HG03060 (cell line): ENCODE measurements at regions not wholly inside any gene's neighbourhood (a gene's known extent, or its start where the extent isn't known, plus 50 kb on each side); places are given as distances from the start of the nearest gene placed in this dataset.

Experiments
- ATAC-seq: cut with Tn5 transposase; IDR thresholded peaks from one replicate; pipeline ENCODE4 v1.9.1; 2021; ENCODE audit warnings: low read depth, moderate number of reproducible peaks; ENCODE audit not compliant: unreplicated experiment

GRCh38 chr3:168273917-168274316 is 178.2 kb upstream of the GOLIM4 start:
- ATAC-seq, result peak; percentile 72

GRCh38 chr3:168273036-168273435 is 177.3 kb upstream of the GOLIM4 start:
- no peak for ATAC-seq

GRCh38 chr3:168272343-168272985 is 176.7 kb upstream of the GOLIM4 start:
- no peak for ATAC-seq

- ATAC-seq, result no peak
Observed at GRCh38 chr3:168271932-168272331, 176.2 kb upstream of the GOLIM4 start.

- ATAC-seq, result no peak
Observed at GRCh38 chr3:168269001-168269400, 173.3 kb upstream of the GOLIM4 start.

GRCh38 chr3:168267179-168267578 is 171.5 kb upstream of the GOLIM4 start:
- ATAC-seq, result no peak

GRCh38 chr3:168266335-168266734 is 170.6 kb upstream of the GOLIM4 start:
- no peak for ATAC-seq

GRCh38 chr3:168262887-168263286 is 167.2 kb upstream of the GOLIM4 start:
- ATAC-seq, result no peak

GRCh38 chr3:168260859-168261258 is 165.1 kb upstream of the GOLIM4 start:
- ATAC-seq, result peak; percentile 72

- ATAC-seq, result peak; percentile 52
Observed at GRCh38 chr3:168251371-168251770, 155.6 kb upstream of the GOLIM4 start.

GRCh38 chr3:168250415-168250861 is 154.7 kb upstream of the GOLIM4 start:
- no peak for ATAC-seq

- peak; percentile 43 for ATAC-seq
Observed at GRCh38 chr3:168249550-168250414, 154.1 kb upstream of the GOLIM4 start.

GRCh38 chr3:168249205-168249549 is 153.5 kb upstream of the GOLIM4 start:
- no peak for ATAC-seq

GRCh38 chr3:168248383-168249204 is 152.9 kb upstream of the GOLIM4 start:
- no peak for ATAC-seq

GRCh38 chr3:168241156-168241555 is 145.4 kb upstream of the GOLIM4 start:
- no peak for ATAC-seq

- ATAC-seq, result no peak
Observed at GRCh38 chr3:168239287-168239686, 143.6 kb upstream of the GOLIM4 start.

GRCh38 chr3:168233001-168233400 is 137.3 kb upstream of the GOLIM4 start:
- ATAC-seq, result no peak

- no peak for ATAC-seq
Observed at GRCh38 chr3:168223085-168223484, 127.4 kb upstream of the GOLIM4 start.

GRCh38 chr3:168220556-168220955 is 124.8 kb upstream of the GOLIM4 start:
- no peak for ATAC-seq

GRCh38 chr3:168219530-168219929 is 123.8 kb upstream of the GOLIM4 start:
- ATAC-seq, result no peak

- no peak for ATAC-seq
Observed at GRCh38 chr3:168218600-168218999, 122.9 kb upstream of the GOLIM4 start.
